ENCODE measurements at regions not wholly inside any gene's neighbourhood (a gene's known extent, or its start where the extent isn't known, plus 50 kb on each side); places are given as distances from the start of the nearest gene placed in this dataset.

GRCh38 chr9:86599561-86599960 is 245.4 kb upstream of the TUT7 start:
- no peak overlapping the region for H3K9ac ChIP-seq (ENCODE audit: low read depth, low read length, poor library complexity)
- H3K18ac ChIP-seq (ENCODE audit: low read length): no peak overlapping the region
- H3K79me1 ChIP-seq (ENCODE audit: low read depth, low read length): no peaks in the 10 kb centered on the region
- no peak overlapping the region for H2AFZ ChIP-seq (ENCODE audit: low read length)
- H2BK12ac ChIP-seq (ENCODE audit: low read length): no peak overlapping the region
- H3K23ac ChIP-seq (ENCODE audit: low read depth, low read length, poor library complexity): no peak overlapping the region
- H3K36me3 ChIP-seq (replicated peaks in 1 of 2; ENCODE audit: control insufficient read depth in 2 of 2, insufficient read depth in 2 of 2, low read length in 2 of 2): no peaks in the 10 kb centered on the region
- peaks cover 0 to 6% of the 10 kb centered on the region in 2 donors for H3K9me3 ChIP-seq (replicated peaks in 1 of 2; ENCODE audit: control insufficient read depth in 2 of 2, insufficient read depth in 1 of 2, low read depth in 1 of 2, low read length in 2 of 2)
- no peak overlapping the region for H3K4ac ChIP-seq (ENCODE audit: low read length)
- H3K4me3 ChIP-seq (ENCODE audit: low read length in 2 of 2): no peak overlapping the region
- H3K14ac ChIP-seq (ENCODE audit: low read length): no peak overlapping the region
- DNase-seq (ENCODE audit: low spot score): no peak
- H4K8ac ChIP-seq (ENCODE audit: low read depth, low read length): no peak overlapping the region
- no peak overlapping the region for H3K4me2 ChIP-seq (ENCODE audit: insufficient read depth, low read length, poor library complexity, severe bottlenecking)
- H2BK15ac ChIP-seq (ENCODE audit: low read length): no peak overlapping the region
- no peak overlapping the region for H2BK120ac ChIP-seq (ENCODE audit: low read depth, low read length)
- no CpG with 5 or more reads among the region's 1 CpG for WGBS, 2 donors (ENCODE audit: extremely low coverage in 2 of 2, insufficient read length in 2 of 2, insufficient replicate concordance in 1 of 2)
- no peaks in the 10 kb centered on the region for H3K27me3 ChIP-seq (ENCODE audit: control insufficient read depth in 3 of 3, insufficient read depth in 3 of 3, low read depth in 1 of 3, low read length in 3 of 3)
- no peak overlapping the region for H4K91ac ChIP-seq (ENCODE audit: low read depth, low read length, poor library complexity)
- H2BK5ac ChIP-seq (ENCODE audit: low read length): no peak overlapping the region
- H3K27ac ChIP-seq (replicated peaks; ENCODE audit: low read length): no peak overlapping the region
- H2AK5ac ChIP-seq (ENCODE audit: low read depth, low read length): no peak overlapping the region
- H3K4me1 ChIP-seq (ENCODE audit: control insufficient read depth in 2 of 2, insufficient read depth in 1 of 2, low read depth in 1 of 2, low read length in 2 of 2): peaks cover 2 to 15% of the 10 kb centered on the region in 2 donors

GRCh38 chr9:86598411-86599239 is 244.4 kb upstream of the TUT7 start:
- Histone ChIP-seq H2AK5ac (ENCODE audit: low read depth, low read length) (no peak overlapping the region), H3K23ac (ENCODE audit: low read depth, low read length, poor library complexity) (no peak overlapping the region), H3K9me3 (replicated peaks in 1 of 2; ENCODE audit: control insufficient read depth in 2 of 2, insufficient read depth in 1 of 2, low read depth in 1 of 2, low read length in 2 of 2) (peaks cover 0 to 6% of the 10 kb centered on the region in 2 donors), H2BK15ac (ENCODE audit: low read length) (no peak overlapping the region), H3K4me3 (ENCODE audit: low read length in 2 of 2) (no peak overlapping the region), H3K4ac (ENCODE audit: low read length) (no peak overlapping the region), H3K14ac (ENCODE audit: low read length) (no peak overlapping the region), H4K8ac (ENCODE audit: low read depth, low read length) (no peak overlapping the region), H3K36me3 (replicated peaks in 1 of 2; ENCODE audit: control insufficient read depth in 2 of 2, insufficient read depth in 2 of 2, low read length in 2 of 2) (no peaks in the 10 kb centered on the region), H4K91ac (ENCODE audit: low read depth, low read length, poor library complexity) (no peak overlapping the region), H2BK12ac (ENCODE audit: low read length) (no peak overlapping the region), H3K27ac (replicated peaks; ENCODE audit: low read length) (peak overlapping the region; percentile 74), H2AFZ (ENCODE audit: low read length) (peak overlapping the region; percentile 14), H3K79me1 (ENCODE audit: low read depth, low read length) (no peaks in the 10 kb centered on the region), H2BK5ac (ENCODE audit: low read length) (no peak overlapping the region), H3K27me3 (ENCODE audit: control insufficient read depth in 3 of 3, insufficient read depth in 3 of 3, low read depth in 1 of 3, low read length in 3 of 3) (no peaks in the 10 kb centered on the region), H2BK120ac (ENCODE audit: low read depth, low read length) (no peak overlapping the region), H3K18ac (ENCODE audit: low read length) (no peak overlapping the region), H3K4me1 (ENCODE audit: control insufficient read depth in 2 of 2, insufficient read depth in 1 of 2, low read depth in 1 of 2, low read length in 2 of 2) (peaks cover 2 to 15% of the 10 kb centered on the region in 2 donors), H3K4me2 (ENCODE audit: insufficient read depth, low read length, poor library complexity, severe bottlenecking) (no peak overlapping the region), H3K9ac (ENCODE audit: low read depth, low read length, poor library complexity) (no peak overlapping the region)
- no CpG with 5 or more reads among the region's 10 CpGs for WGBS, 2 donors (ENCODE audit: extremely low coverage in 2 of 2, insufficient read length in 2 of 2, insufficient replicate concordance in 1 of 2)
- peak; percentile 48 for DNase-seq (ENCODE audit: low spot score)

- no peak overlapping the region for H2BK5ac ChIP-seq (ENCODE audit: low read length)
- no peak overlapping the region for H4K91ac ChIP-seq (ENCODE audit: low read depth, low read length, poor library complexity)
- no peak for DNase-seq (ENCODE audit: low spot score)
- H3K18ac ChIP-seq (ENCODE audit: low read length): no peak overlapping the region
- no peak overlapping the region for H2BK12ac ChIP-seq (ENCODE audit: low read length)
- no peak overlapping the region for H3K14ac ChIP-seq (ENCODE audit: low read length)
- no peaks in the 10 kb centered on the region for H3K27me3 ChIP-seq (ENCODE audit: control insufficient read depth in 3 of 3, insufficient read depth in 3 of 3, low read depth in 1 of 3, low read length in 3 of 3)
- no peaks in the 10 kb centered on the region for H3K79me1 ChIP-seq (ENCODE audit: low read depth, low read length)
- H3K9me3 ChIP-seq (replicated peaks in 1 of 2; ENCODE audit: control insufficient read depth in 2 of 2, insufficient read depth in 1 of 2, low read depth in 1 of 2, low read length in 2 of 2): peaks cover 0 to 6% of the 10 kb centered on the region in 2 donors
- no peak overlapping the region for H3K23ac ChIP-seq (ENCODE audit: low read depth, low read length, poor library complexity)
- no peak overlapping the region for H3K4ac ChIP-seq (ENCODE audit: low read length)
- H3K36me3 ChIP-seq (replicated peaks in 1 of 2; ENCODE audit: control insufficient read depth in 2 of 2, insufficient read depth in 2 of 2, low read length in 2 of 2): no peaks in the 10 kb centered on the region
- H2AK5ac ChIP-seq (ENCODE audit: low read depth, low read length): no peak overlapping the region
- H2BK15ac ChIP-seq (ENCODE audit: low read length): no peak overlapping the region
- no peak overlapping the region for H3K4me2 ChIP-seq (ENCODE audit: insufficient read depth, low read length, poor library complexity, severe bottlenecking)
- H3K4me3 ChIP-seq (ENCODE audit: low read length in 2 of 2): no peak overlapping the region
- H3K9ac ChIP-seq (ENCODE audit: low read depth, low read length, poor library complexity): no peak overlapping the region
- no CpG with 5 or more reads among the region's 10 CpGs for WGBS, 2 donors (ENCODE audit: extremely low coverage in 2 of 2, insufficient read length in 2 of 2, insufficient replicate concordance in 1 of 2)
- no peak overlapping the region for H4K8ac ChIP-seq (ENCODE audit: low read depth, low read length)
- H2AFZ ChIP-seq (ENCODE audit: low read length): no peak overlapping the region
- peaks cover 2 to 5% of the 10 kb centered on the region in 2 donors for H3K4me1 ChIP-seq (ENCODE audit: control insufficient read depth in 2 of 2, insufficient read depth in 1 of 2, low read depth in 1 of 2, low read length in 2 of 2)
- no peak overlapping the region for H3K27ac ChIP-seq (replicated peaks; ENCODE audit: low read length)
- H2BK120ac ChIP-seq (ENCODE audit: low read depth, low read length): no peak overlapping the region
Observed at GRCh38 chr9:86594724-86595123, 240.5 kb upstream of the TUT7 start.

DNA sequence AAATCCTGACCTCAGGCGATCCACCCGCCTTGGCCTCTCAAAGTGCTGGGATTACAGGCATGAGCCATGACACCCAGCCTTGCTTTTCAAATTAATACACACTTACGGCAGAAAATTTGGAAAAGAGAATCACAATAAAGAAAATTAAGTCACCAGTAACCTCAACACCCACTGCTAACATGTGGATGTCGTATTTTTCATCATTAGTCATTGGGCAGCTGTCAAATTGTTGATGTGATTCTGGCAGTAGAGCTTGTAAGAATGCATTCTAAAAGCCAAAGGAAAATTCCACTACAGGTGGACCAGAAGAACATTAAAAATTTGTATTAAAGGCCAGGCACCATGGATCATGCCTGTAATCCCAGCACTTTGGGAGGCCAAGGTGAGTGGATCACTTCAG is 237.3 kb upstream of the TUT7 start:
- H3K27ac ChIP-seq (replicated peaks; ENCODE audit: low read length): no peak overlapping the region
- WGBS, 2 donors (ENCODE audit: extremely low coverage in 2 of 2, insufficient read length in 2 of 2, insufficient replicate concordance in 1 of 2): no CpG with 5 or more reads among the region's 4 CpGs
- H3K4me1 ChIP-seq (ENCODE audit: control insufficient read depth in 2 of 2, insufficient read depth in 1 of 2, low read depth in 1 of 2, low read length in 2 of 2): peaks cover 0 to 2% of the 10 kb centered on the region in 2 donors
- no peak overlapping the region for H3K4me2 ChIP-seq (ENCODE audit: insufficient read depth, low read length, poor library complexity, severe bottlenecking)
- H2BK15ac ChIP-seq (ENCODE audit: low read length): no peak overlapping the region
- no peaks in the 10 kb centered on the region for H3K36me3 ChIP-seq (replicated peaks in 1 of 2; ENCODE audit: control insufficient read depth in 2 of 2, insufficient read depth in 2 of 2, low read length in 2 of 2)
- no peak overlapping the region for H2BK5ac ChIP-seq (ENCODE audit: low read length)
- no peak for DNase-seq (ENCODE audit: low spot score)
- H3K18ac ChIP-seq (ENCODE audit: low read length): no peak overlapping the region
- H2BK120ac ChIP-seq (ENCODE audit: low read depth, low read length): no peak overlapping the region
- no peaks in the 10 kb centered on the region for H3K27me3 ChIP-seq (ENCODE audit: control insufficient read depth in 3 of 3, insufficient read depth in 3 of 3, low read depth in 1 of 3, low read length in 3 of 3)
- H3K9me3 ChIP-seq (replicated peaks in 1 of 2; ENCODE audit: control insufficient read depth in 2 of 2, insufficient read depth in 1 of 2, low read depth in 1 of 2, low read length in 2 of 2): peaks cover 0 to 1% of the 10 kb centered on the region in 2 donors
- no peak overlapping the region for H3K23ac ChIP-seq (ENCODE audit: low read depth, low read length, poor library complexity)
- no peak overlapping the region for H4K8ac ChIP-seq (ENCODE audit: low read depth, low read length)
- no peak overlapping the region for H2AK5ac ChIP-seq (ENCODE audit: low read depth, low read length)
- H3K79me1 ChIP-seq (ENCODE audit: low read depth, low read length): no peaks in the 10 kb centered on the region
- H3K14ac ChIP-seq (ENCODE audit: low read length): no peak overlapping the region
- H3K9ac ChIP-seq (ENCODE audit: low read depth, low read length, poor library complexity): no peak overlapping the region
- no peak overlapping the region for H3K4me3 ChIP-seq (ENCODE audit: low read length in 2 of 2)
- H2AFZ ChIP-seq (ENCODE audit: low read length): no peak overlapping the region
- H4K91ac ChIP-seq (ENCODE audit: low read depth, low read length, poor library complexity): no peak overlapping the region
- no peak overlapping the region for H3K4ac ChIP-seq (ENCODE audit: low read length)
- H2BK12ac ChIP-seq (ENCODE audit: low read length): no peak overlapping the region

All from neuronal stem cell (in vitro differentiated cells).